Medulla oblongata (tissue), 1 donor: ENCODE measurements at regions not wholly inside any gene's neighbourhood (a gene's known extent, or its start where the extent isn't known, plus 50 kb on each side); places are given as distances from the start of the nearest gene placed in this dataset.
"Not testable (repeated sequence)": the region's sequence is repeated elsewhere in the genome, so short reads cannot be mapped to it uniquely, and the experiment has no call there.

Experiments used
- DNase-seq: peaks from one replicate; pipeline ENCODE4 v3.0.0-alpha.2; 2015; ENCODE audit errors: extremely low spot score

GRCh38 chr2:47652061-47652690 is 81.4 kb upstream of the KCNK12 start:
- DNase-seq, result no peak

GRCh38 chr2:47651296-47651695 is 80.5 kb upstream of the KCNK12 start:
- DNase-seq, result no peak

GRCh38 chr2:47650001-47650535 is 79.3 kb upstream of the KCNK12 start:
- no peak for DNase-seq

DNA sequence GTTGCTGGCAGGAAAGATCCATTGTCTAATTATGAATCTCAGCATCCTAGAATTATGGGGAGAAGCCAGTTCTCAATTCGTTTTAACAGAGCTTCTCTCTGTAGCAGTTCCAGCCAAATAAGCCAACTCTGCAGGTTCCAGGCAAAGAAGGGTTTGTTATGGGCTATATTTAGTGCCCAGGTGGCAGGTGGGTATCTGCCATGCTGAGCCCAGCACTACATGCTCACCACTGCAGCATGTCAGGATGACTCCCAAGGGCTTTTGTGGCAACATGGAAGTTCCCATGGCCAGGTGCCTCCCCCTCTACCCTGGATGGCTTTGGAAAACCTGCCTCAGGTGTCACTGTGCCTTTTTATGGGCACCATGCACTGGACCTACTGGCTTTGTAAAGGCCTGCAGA is 74.5 kb upstream of the KCNK12 start:
- DNase-seq, result no peak

DNA sequence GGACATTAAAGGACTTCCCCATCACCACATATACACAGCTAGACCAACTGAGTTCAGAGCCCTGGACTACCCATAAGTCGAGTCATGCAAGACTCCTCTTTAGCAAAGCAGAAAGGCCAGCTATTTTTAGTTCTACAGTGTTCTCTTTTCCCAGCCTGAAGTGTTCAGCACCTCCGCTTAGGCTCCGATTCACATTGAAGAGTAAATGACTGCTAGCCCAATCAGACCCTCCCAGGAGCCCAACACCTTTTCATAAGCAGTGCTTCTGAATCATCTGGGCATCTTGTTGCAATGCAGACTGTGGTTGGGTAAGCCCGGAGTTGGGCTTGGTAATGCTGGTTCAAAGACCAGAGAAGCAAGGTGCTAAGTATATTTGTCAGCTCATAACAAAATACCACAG is 73.6 kb upstream of the KCNK12 start:
- no peak for DNase-seq

GRCh38 chr2:47641366-47641765 is 70.6 kb upstream of the KCNK12 start:
- DNase-seq, result no peak

DNA sequence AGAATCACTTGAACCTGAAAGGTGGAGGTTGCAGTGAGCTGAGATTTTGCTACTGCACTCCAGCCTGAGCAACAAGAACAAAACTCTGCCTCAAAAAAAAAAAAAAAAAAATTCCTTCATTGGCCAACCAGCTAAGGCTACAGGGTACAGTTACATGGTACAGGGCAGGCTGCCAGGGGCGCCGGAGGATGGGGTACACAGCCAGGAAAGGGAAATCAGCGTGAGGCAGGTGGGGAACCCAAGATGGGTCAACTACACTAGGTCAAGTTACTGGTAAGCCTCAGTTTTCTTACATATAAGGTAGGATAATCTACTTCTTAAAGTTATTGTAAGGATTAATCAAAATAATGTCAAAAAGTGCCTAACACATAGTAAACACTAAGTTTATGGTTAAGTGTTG is 69.6 kb upstream of the KCNK12 start:
- no peak for DNase-seq

- no peak for DNase-seq
Observed at GRCh38 chr2:47639467-47639866, 68.7 kb upstream of the KCNK12 start.

DNA sequence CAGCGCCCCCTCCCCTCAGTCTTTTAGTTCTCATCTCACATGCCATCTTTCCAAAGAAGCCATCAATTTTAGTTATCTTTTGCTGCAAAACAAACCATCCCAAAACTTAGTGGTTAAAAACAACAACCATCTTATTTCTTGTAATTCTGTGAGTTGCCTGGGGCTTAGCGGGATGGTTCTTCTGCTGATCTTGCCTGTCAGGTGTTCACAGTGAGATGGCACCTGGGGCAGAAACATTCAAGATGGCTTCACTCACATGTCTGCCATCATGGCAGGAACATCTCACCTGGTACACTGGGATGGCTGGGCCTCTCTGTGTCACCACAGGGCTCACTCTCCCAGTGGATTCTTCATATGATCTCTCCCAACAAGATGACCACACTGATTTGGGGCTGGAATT is 67.6 kb upstream of the KCNK12 start:
- no peak for DNase-seq

DNA sequence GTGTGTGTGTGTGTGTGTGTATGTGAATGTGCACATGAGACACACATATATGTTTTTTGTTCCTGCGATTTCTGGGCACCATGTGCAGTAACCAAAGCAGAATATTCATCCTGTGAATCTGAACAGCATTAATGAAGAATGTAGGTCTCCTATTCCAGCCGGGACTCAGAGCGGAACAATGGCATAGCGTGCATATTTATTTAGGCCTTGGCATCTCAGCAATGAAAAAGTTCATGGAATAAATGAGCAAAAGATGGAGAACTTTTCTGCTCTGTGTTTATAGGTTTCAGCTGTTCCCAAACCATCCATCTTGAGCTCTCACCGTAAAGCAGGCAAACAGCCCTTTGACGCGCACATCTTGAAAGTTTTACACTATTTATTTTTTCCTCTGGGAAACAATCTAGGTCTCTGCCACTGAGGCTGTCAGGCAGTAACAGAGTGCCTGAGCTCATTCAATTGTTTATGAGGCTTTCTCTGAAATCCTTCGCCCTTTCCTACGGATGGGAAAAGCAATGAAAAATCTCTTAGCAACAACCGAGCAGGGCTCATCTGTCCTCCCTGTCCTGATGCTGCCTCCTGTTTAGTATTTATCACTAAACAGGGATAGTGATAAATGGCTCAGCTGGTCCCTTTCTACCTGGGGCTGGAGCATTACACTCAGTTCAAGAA is 65.9 kb upstream of the KCNK12 start:
- DNase-seq, result no peak

DNA sequence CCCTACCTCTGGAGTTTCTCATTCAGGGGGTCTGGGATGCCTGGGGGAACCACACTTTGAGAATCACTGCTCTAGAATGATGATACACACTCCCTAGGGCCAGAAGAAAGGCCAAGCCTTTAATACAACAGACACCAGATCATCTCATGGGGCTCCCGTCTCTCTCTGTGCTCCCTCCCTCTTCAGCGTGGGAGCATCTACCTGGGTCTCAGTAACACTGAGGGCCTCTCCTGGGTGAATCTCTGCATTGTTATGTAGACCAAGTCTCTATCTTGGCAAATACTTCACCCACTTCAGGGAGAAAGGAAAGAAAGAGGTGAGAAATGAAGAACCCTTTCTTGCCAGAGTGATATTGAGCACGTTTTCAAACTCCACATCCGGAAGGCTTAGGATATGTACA is 65.4 kb upstream of the KCNK12 start:
- no peak for DNase-seq

DNA sequence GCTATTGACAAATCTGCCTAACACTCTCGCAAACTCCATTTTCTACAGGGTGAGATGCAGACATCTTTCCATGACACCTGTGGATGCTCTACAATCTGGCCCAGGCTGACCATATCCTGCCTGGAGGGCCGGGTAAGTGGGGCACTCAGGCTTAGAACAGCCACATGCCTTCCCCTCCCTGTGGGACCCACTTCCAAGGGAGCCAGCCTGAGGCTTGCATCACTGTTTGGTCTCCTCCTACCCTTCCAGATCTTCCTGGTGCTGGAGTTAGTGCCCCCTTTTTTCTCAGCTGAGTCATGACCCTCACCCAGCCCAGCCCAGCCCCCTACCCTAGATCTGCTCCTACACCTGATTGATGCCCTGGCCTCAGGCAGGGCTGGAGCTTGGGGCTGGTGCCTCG is 62.0 kb upstream of the KCNK12 start:
- DNase-seq, result no peak

DNA sequence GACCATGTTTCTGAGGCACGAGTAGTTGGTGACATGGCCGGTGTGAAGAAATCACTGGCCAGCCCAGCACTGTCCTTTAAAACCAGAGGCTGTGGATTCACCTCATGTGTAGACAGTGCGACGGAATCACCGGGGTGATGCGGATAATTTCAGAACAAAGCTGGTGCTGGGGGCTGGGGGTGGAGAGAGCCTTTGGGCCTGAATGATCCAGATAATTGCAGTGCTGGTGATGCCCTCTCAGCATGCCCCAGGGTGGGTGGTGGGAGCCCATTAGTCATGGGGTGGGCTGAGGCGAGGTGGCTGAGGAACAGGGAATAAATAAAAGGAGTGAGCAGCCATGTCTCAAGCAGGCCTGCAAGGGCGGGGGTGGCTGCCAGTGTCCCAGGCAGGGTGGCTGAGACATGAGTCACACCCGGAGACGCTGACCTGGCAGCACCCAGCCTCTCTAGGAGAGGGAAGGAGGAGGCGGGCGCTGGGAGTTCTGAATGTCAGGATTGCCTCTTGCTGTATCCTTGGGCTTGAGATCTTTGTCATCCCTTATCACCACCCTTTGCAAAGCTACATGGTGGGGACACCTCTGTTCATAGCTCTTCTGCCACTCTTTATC is 61.1 kb upstream of the KCNK12 start:
- DNase-seq, result no peak

DNA sequence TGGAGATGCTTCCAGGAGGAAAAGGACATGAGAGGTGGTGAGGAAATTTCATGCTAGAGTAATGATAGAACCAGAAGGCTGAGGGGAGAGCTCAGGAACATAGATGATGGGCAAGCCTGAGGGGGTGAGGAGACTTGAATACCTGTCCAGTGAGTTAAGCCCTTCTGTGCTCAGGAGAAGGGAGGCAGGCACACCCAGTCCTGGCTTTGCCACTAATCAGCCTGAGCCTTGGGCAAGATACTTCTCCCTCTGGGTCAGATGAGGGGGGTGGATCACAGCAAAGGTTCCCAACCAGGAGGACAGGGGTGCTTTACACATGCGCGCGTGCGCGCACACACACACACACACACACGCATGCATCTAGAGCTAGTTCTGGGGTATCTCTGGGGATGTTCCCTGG is 60.5 kb upstream of the KCNK12 start:
- no peak for DNase-seq

DNA sequence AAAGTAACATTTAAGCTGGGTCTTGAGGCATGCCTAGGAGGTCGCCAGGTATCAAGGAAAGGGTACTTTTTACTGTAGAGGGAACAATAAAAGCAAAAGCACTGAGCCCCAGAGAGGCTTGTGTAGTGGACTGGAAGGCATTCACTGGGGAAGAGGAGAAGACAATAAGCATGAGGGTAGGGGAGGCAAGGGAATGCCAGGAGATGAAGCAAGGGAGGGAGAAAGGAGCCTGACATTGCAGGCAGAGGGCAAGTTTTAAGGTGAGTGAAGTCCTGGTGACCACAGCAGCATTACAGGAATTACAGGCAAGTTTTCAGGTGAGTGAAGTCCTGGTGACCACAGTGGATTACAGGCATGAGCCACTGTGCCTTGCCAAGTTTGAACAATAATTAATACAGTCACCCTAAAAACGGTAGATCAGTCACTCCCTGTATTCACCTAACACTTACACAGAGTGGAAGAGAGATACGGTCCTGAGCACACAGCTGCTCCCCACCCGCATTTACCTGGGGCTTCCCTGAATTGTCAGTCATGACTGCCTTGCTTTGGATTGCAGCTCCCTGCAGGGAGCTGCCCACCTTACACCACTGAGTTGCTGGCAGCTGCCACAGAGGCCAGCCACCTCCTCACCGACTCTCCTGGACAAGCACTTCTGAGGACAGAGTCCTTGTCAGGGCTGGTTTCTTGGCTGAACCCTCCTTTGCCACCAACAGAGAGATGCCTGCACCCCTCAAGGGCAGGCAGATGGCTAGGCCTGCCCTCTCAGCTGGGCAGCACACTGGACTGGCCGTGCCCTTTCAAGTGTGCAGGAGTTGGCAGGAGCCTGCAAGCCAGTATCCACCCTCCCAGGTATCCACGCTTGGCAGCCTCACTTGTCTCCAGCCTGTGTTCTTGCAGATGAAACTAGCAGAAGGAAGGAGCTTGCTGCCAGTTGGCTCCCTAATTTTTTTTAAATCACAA is 59.0 kb upstream of the KCNK12 start:
- DNase-seq, result no peak

DNA sequence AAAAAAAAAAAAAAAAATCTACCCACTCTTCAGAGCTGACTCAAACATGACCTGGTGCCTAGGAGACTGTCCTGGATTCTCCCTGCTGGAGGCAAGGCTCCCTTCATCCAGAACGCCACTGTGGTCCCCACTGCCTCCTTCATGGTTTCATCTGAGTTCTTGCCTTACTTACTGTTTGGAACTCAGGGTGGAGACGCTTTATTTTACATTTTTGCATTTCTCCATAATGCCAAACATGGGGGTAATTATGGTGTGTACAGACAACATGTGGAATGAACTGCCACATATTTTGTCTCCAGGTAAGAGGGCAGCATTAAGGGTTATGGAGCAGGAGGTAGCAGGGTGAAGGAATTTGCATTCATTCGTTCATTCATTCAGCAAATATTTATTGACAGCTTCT is 58.1 kb upstream of the KCNK12 start:
- no peak for DNase-seq

GRCh38 chr2:47626664-47627063 is 55.9 kb upstream of the KCNK12 start:
- DNase-seq, result no peak

- not testable (repeated sequence) for DNase-seq
Observed at GRCh38 chr2:47623140-47623539, 52.4 kb upstream of the KCNK12 start.

GRCh38 chr2:47620770-47621437 is 50.1 kb upstream of the KCNK12 start:
- no peak for DNase-seq
